ENCODE measurements at regions not wholly inside any gene's neighbourhood (a gene's known extent, or its start where the extent isn't known, plus 50 kb on each side); places are given as distances from the start of the nearest gene placed in this dataset.

DNA sequence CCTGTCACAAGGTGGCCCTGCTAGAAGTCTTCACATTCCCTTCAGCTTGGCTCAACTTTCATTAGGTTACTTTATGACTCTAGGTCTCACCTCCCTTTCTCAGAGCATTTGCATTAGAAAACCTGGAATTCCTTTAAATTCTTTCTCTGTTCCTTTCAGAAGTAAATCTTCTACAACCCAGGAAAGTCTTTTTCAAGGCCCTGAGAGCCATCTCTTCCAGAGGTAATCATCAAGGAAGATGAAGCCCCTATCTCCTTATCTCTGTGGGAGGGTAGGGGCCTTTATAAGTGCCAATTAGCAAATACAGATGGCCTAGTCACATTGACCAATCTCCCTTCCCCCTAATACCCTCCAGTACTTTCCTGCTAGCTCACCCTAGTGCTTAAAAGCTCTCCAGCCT, 848.0 kb upstream of the FAM98A start:
- H3K4me1 ChIP-seq (replicated peaks) = no peaks in the 10 kb centered on the region
- no peaks in the 10 kb centered on the region for H3K36me3 ChIP-seq
- DNase-seq (ENCODE audit: low spot score) = no peak
- intact Hi-C loops (cut with DNase I) = no loop called here
- H3K27ac ChIP-seq = no peak overlapping the region
- no peaks in the 10 kb centered on the region for H3K27me3 ChIP-seq (replicated peaks; ENCODE audit: insufficient read depth)
- TF ChIP-seq POLR2A (IDR thresholded peaks at IDR 0.05) (no peak), POLR2AphosphoS5 (IDR thresholded peaks at IDR 0.05) (no peak)
- TF ChIP-seq, protein P1, sequence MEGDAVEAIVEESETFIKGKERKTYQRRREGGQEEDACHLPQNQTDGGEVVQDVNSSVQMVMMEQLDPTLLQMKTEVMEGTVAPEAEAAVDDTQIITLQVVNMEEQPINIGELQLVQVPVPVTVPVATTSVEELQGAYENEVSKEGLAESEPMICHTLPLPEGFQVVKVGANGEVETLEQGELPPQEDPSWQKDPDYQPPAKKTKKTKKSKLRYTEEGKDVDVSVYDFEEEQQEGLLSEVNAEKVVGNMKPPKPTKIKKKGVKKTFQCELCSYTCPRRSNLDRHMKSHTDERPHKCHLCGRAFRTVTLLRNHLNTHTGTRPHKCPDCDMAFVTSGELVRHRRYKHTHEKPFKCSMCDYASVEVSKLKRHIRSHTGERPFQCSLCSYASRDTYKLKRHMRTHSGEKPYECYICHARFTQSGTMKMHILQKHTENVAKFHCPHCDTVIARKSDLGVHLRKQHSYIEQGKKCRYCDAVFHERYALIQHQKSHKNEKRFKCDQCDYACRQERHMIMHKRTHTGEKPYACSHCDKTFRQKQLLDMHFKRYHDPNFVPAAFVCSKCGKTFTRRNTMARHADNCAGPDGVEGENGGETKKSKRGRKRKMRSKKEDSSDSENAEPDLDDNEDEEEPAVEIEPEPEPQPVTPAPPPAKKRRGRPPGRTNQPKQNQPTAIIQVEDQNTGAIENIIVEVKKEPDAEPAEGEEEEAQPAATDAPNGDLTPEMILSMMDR (IDR thresholded peaks at IDR 0.05) = no peak
- no peak overlapping the region for H3K4me3 ChIP-seq
- H3K9me3 ChIP-seq = no peaks in the 10 kb centered on the region

DNA sequence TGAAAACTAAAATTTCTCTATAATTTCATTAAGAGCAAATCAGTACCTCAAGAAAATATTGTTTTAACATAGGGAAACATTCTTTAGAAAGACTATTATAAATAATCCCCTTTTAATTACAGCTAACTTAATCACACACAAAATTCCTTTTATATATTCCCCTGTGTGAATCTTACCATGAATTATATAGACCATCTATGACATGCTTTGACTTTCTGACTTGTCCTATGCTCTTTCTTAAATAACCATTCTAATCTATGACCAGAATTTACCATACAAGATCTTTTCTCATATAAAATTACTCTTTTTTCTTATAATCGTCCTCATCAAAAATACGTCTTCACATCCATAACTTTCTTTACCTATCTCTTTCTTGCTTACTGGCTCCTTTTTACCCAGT, 824.2 kb upstream of the FAM98A start:
- Histone ChIP-seq H3K27ac (no peak overlapping the region), H3K9me3 (no peaks in the 10 kb centered on the region), H3K27me3 (replicated peaks; ENCODE audit: insufficient read depth) (no peaks in the 10 kb centered on the region), H3K36me3 (no peaks in the 10 kb centered on the region), H3K4me1 (replicated peaks) (no peaks in the 10 kb centered on the region), H3K4me3 (no peak overlapping the region)
- 95% methylated on average over 2 of the region's 2 CpGs for WGBS
- intact Hi-C loops (cut with DNase I) = no loop called here
- TF ChIP-seq POLR2AphosphoS5 (IDR thresholded peaks at IDR 0.05) = no peak
- TF ChIP-seq, protein P1 (IDR thresholded peaks at IDR 0.05) = no peak
- no peak for TF ChIP-seq POLR2A (IDR thresholded peaks at IDR 0.05)
- no peak for DNase-seq (ENCODE audit: low spot score)

- no peak overlapping the region for H3K4me3 ChIP-seq
- intact Hi-C loops (cut with DNase I) = no loop called here
- TF ChIP-seq, protein P1 (IDR thresholded peaks at IDR 0.05) = no peak
- TF ChIP-seq POLR2AphosphoS5 (IDR thresholded peaks at IDR 0.05) = no peak
- no peak for TF ChIP-seq POLR2A (IDR thresholded peaks at IDR 0.05)
Measured at GRCh38 chr2:34419856-34420255, 820.8 kb upstream of the FAM98A start.

DNA sequence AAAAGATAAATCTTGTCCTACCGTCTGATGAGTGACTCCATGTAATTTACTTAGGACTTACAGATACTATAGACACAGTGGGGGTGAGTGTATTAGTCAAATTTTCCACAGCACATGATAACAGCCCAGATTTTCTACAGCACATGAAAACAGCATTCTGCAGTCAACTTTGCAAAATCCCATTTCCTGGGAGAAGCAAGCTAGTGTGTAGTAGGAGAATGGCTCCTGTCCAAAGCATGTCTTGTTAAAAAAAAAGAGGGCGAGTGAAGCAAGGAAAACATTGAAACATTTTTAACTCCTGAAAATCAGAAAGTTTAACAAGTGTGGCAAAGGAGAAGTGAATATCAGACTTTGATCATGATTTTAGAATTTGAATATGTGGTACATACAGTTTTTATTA, 817.8 kb upstream of the FAM98A start:
- intact Hi-C loops (cut with DNase I) = no loop called here
- TF ChIP-seq POLR2A (IDR thresholded peaks at IDR 0.05) (no peak), POLR2AphosphoS5 (IDR thresholded peaks at IDR 0.05) (no peak)
- TF ChIP-seq, protein P1 (IDR thresholded peaks at IDR 0.05) = no peak
- Histone ChIP-seq H3K36me3 (no peaks in the 10 kb centered on the region), H3K4me3 (no peak overlapping the region), H3K9me3 (no peaks in the 10 kb centered on the region), H3K27me3 (replicated peaks; ENCODE audit: insufficient read depth) (no peaks in the 10 kb centered on the region), H3K27ac (no peak overlapping the region), H3K4me1 (replicated peaks) (no peaks in the 10 kb centered on the region)
- no peak for DNase-seq (ENCODE audit: low spot score)
- WGBS = 40% methylated on average over 2 of the region's 2 CpGs

More at GRCh38 chr2:34419856-34420255, 820.8 kb upstream of the FAM98A start:
- H3K4me1 ChIP-seq (replicated peaks) = no peaks in the 10 kb centered on the region
- no peaks in the 10 kb centered on the region for H3K27me3 ChIP-seq (replicated peaks; ENCODE audit: insufficient read depth)
- H3K36me3 ChIP-seq = no peaks in the 10 kb centered on the region
- no peak for DNase-seq (ENCODE audit: low spot score)
- H3K27ac ChIP-seq = no peak overlapping the region
- no peaks in the 10 kb centered on the region for H3K9me3 ChIP-seq

DNA sequence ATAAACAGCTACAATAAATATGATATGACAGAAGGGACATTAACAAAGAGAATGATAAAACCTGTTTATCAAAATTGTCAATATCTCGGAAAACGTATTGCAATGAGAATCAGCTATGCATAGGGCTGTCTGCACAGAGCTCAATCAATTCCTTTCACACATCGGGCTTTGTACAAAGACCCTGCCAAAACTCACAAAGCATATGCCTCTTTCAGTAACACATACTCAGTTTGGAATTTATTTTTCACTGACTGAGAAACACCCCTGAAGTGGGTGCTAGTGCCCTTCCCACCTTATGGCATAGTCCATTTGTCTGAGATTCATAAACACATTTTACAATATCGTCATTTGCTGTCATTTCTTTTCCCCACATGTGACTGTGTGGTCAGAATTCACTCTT, 815.8 kb upstream of the FAM98A start:
- DNase-seq (ENCODE audit: low spot score) = no peak
- TF ChIP-seq, protein P1 (IDR thresholded peaks at IDR 0.05) = no peak
- TF ChIP-seq POLR2A (IDR thresholded peaks at IDR 0.05) = no peak
- no peak for TF ChIP-seq POLR2AphosphoS5 (IDR thresholded peaks at IDR 0.05)
- intact Hi-C loops (cut with DNase I) = no loop called here
- Histone ChIP-seq H3K9me3 (no peaks in the 10 kb centered on the region), H3K4me1 (replicated peaks) (no peaks in the 10 kb centered on the region), H3K27me3 (replicated peaks; ENCODE audit: insufficient read depth) (no peaks in the 10 kb centered on the region), H3K4me3 (no peak overlapping the region), H3K36me3 (no peaks in the 10 kb centered on the region), H3K27ac (no peak overlapping the region)
- 78% methylated on average over 4 of the region's 4 CpGs for WGBS

All from prostate gland (tissue), 2 donors.